ENCODE measurements at regions not wholly inside any gene's neighbourhood (a gene's known extent, or its start where the extent isn't known, plus 50 kb on each side); places are given as distances from the start of the nearest gene placed in this dataset.

- no peak for TF ChIP-seq CTCF (IDR thresholded peaks at IDR 0.05)
- no peak for TF ChIP-seq POLR2A (IDR thresholded peaks at IDR 0.05)
Measured at GRCh38 chr4:140300271-140300970, 73.0 kb upstream of the SCOC start.

Measured in testis (tissue), 2 donors.